Colonic mucosa (tissue), 4 donors: ENCODE measurements at regions not wholly inside any gene's neighbourhood (a gene's known extent, or its start where the extent isn't known, plus 50 kb on each side); places are given as distances from the start of the nearest gene placed in this dataset.

Experiments
- DNase-seq: peaks from one replicate; pipeline ENCODE4 v3.0.0-alpha.2; 2020
- H3K27ac ChIP-seq: fragments of 200-600 bp; one replicate; pipeline ENCODE4 v1.8.0; 2021
- H3K27me3 ChIP-seq: fragments of 200-600 bp; one replicate; pipeline ENCODE4 v1.8.0; 2021
- H3K36me3 ChIP-seq: fragments of 200-600 bp; one replicate; pipeline ENCODE4 v1.8.0; 2021
- H3K4me1 ChIP-seq: fragments of 200-600 bp; one replicate; pipeline ENCODE4 v1.8.0; 2021; ENCODE audit warnings: mild to moderate bottlenecking
- H3K4me3 ChIP-seq: fragments of 200-600 bp; one replicate; pipeline ENCODE4 v1.8.0; 2021
- H3K9ac ChIP-seq, 2 donors: one replicate each; pipeline ENCODE4 v1.7.0; 2013; ENCODE audit warnings: control low read depth in 2 of 2, low read depth in 2 of 2, low read length in 2 of 2
- H3K9me3 ChIP-seq: fragments of 200-600 bp; one replicate; pipeline ENCODE4 v1.8.0; 2021
- intact Hi-C: fragments of 100-400 bp; cut with DNase I; formaldehyde crosslinking; loops from one replicate; pipeline ENCODE4 v1.14.1; 2022
- TF ChIP-seq, protein P1 (sequence below): fragments of 200-600 bp; IDR thresholded peaks from one replicate; pipeline ENCODE4 v1.8.0; 2022; ENCODE audit warnings: antibody characterized with exemption, mild to moderate bottlenecking
- donor health status: healthy.
- donor health status: DM: no; HTN: no; CAD: no.
- donor health status: DM: no; HTN: no; CAD: no.

- Histone ChIP-seq H3K4me1 (no peaks in the 10 kb centered on the region), H3K36me3 (no peaks in the 10 kb centered on the region), H3K4me3 (no peak overlapping the region), H3K9ac (no peak overlapping the region), H3K27me3 (no peaks in the 10 kb centered on the region), H3K27ac (no peak overlapping the region), H3K9me3 (no peaks in the 10 kb centered on the region)
- intact Hi-C loops: no loop called here
- TF ChIP-seq, protein P1, sequence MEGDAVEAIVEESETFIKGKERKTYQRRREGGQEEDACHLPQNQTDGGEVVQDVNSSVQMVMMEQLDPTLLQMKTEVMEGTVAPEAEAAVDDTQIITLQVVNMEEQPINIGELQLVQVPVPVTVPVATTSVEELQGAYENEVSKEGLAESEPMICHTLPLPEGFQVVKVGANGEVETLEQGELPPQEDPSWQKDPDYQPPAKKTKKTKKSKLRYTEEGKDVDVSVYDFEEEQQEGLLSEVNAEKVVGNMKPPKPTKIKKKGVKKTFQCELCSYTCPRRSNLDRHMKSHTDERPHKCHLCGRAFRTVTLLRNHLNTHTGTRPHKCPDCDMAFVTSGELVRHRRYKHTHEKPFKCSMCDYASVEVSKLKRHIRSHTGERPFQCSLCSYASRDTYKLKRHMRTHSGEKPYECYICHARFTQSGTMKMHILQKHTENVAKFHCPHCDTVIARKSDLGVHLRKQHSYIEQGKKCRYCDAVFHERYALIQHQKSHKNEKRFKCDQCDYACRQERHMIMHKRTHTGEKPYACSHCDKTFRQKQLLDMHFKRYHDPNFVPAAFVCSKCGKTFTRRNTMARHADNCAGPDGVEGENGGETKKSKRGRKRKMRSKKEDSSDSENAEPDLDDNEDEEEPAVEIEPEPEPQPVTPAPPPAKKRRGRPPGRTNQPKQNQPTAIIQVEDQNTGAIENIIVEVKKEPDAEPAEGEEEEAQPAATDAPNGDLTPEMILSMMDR: no peak
- DNase-seq: no peak
Observed at GRCh38 chr17:53740312-53740711, 82.4 kb upstream of the KIF2B start.

DNA sequence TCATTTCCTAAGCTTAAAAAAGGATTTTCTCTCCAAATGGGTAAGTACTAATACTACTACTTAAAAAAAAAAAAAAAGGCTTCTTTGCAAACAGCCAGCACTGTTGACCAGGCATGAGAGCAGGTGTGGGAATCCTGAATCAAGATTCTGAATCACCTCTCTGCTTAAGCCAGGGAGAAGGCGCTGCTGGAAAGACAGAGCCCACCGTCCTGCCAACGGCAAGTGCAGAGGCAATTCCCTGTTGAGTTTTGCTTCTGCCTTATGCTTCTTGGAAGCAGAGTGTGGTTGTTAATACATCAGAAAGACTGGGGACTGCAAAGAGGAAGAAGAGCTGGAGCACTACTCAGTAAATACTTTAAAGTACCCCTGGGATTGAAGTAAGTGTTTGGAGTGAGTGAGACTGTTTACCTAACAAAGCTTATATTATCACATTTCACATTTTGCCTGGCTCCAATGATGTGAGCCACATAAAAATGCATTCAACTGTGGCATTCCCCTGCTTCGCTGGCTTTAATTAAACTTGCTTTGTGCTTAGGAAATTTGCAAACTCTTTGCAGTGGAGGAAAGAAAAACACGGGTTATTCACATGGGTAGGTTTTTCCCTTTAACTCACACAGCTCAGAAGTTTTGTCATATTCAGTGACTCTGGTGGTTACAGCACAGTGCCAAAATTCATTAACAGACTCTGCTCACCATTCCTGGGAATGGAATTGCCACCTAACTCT, 86.0 kb upstream of the KIF2B start:
- no peak overlapping the region for H3K9ac ChIP-seq
- no peaks in the 10 kb centered on the region for H3K9me3 ChIP-seq

GRCh38 chr17:53724726-53725125, 98.0 kb upstream of the KIF2B start:
- no peaks in the 10 kb centered on the region for H3K27me3 ChIP-seq
- H3K27ac ChIP-seq: no peak overlapping the region
- H3K9ac ChIP-seq: no peak overlapping the region
- H3K4me3 ChIP-seq: no peak overlapping the region
- no peaks in the 10 kb centered on the region for H3K9me3 ChIP-seq
- intact Hi-C loops: no loop called here
- no peaks in the 10 kb centered on the region for H3K36me3 ChIP-seq
- no peaks in the 10 kb centered on the region for H3K4me1 ChIP-seq
- TF ChIP-seq, protein P1: no peak
- no peak for DNase-seq

More for the DNA sequence above, 86.0 kb upstream of the KIF2B start:
- no peak overlapping the region for H3K4me3 ChIP-seq
- H3K27ac ChIP-seq: no peak overlapping the region
- no peak for DNase-seq
- intact Hi-C loops: no loop called here
- TF ChIP-seq, protein P1: no peak
- no peaks in the 10 kb centered on the region for H3K27me3 ChIP-seq
- H3K36me3 ChIP-seq: no peaks in the 10 kb centered on the region
- no peaks in the 10 kb centered on the region for H3K4me1 ChIP-seq

DNA sequence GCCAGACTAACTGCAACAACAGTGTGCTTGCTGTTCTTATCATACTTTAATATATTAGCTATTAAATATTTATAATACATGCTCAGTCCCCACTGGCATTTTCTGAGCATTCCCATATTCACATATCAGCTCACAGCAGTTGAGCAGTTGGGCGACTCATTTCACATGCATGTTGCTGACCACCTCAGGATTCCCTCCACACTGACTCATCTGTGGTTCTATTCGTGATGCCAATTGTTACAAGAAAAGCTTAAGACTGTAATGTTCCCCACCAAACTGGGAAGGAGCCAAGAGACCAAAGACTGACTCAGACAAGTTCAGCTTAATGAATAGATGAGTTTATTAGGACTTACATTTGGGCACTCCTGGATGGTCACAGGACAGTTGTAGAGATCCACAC, 100.3 kb upstream of the KIF2B start:
- no peak overlapping the region for H3K27ac ChIP-seq
- no peaks in the 10 kb centered on the region for H3K4me1 ChIP-seq
- no peaks in the 10 kb centered on the region for H3K36me3 ChIP-seq
- no peak for DNase-seq
- H3K27me3 ChIP-seq: no peaks in the 10 kb centered on the region
- TF ChIP-seq, protein P1: no peak
- no peak overlapping the region for H3K9ac ChIP-seq
- intact Hi-C loops: no loop called here
- H3K9me3 ChIP-seq: no peaks in the 10 kb centered on the region
- no peak overlapping the region for H3K4me3 ChIP-seq

DNA sequence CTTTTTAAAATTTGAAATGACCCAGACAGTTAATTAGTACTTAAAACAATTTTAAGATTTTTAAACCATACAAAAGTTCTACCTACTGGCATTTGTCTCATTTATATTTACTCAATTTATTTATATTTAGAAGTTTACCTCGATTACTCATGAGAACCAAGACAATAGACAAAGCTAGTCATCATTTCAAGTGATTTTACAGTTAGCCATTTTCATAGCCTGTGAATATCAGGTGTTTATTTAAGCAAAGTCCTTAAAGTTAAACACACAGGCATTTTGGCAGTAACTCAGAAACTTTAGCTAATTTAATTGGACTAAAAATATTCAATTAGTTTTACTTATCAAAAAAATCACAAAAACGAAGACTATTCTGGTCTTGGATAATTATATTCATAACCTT, 101.6 kb upstream of the KIF2B start:
- H3K9ac ChIP-seq: no peak overlapping the region
- no peaks in the 10 kb centered on the region for H3K4me1 ChIP-seq
- no peak overlapping the region for H3K4me3 ChIP-seq
- no peaks in the 10 kb centered on the region for H3K9me3 ChIP-seq
- TF ChIP-seq, protein P1: no peak
- H3K27ac ChIP-seq: no peak overlapping the region
- H3K27me3 ChIP-seq: no peaks in the 10 kb centered on the region
- no peaks in the 10 kb centered on the region for H3K36me3 ChIP-seq
- intact Hi-C loops: no loop called here
- no peak for DNase-seq
